ENCODE measurements at regions not wholly inside any gene's neighbourhood (a gene's known extent, or its start where the extent isn't known, plus 50 kb on each side); places are given as distances from the start of the nearest gene placed in this dataset.

DNA sequence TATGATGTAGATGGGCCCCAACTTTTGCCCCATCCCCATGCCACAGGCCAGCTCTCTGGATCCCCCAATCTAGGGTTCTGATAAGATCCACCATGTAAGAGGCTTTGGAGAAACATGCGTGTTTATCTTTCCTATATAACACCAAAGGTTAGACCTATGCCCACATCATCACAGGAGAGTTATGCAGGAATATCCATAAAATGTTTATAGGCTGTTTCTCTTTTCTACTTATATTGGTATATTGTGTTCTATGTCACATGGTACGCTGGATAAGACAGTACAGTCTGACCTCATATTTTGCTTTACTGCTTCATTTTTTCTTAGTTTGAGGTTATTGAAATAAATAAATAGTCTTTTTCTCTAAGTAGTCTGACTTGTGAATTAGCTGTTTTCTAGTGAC is 1013.9 kb upstream of the GYPC start:
- TF ChIP-seq CTCF (IDR thresholded peaks at IDR 0.05), result no peak
- Histone ChIP-seq H3K9me3 (no peaks in the 10 kb centered on the region), H3K4me1 (no peaks in the 10 kb centered on the region), H3K27ac (no peak overlapping the region), H3K27me3 (no peaks in the 10 kb centered on the region), H3K36me3 (no peaks in the 10 kb centered on the region), H3K4me3 (no peak overlapping the region)
- ATAC-seq, result no peak
- intact Hi-C loops (cut with DNase I), result no loop called here
- DNase-seq, result no peak

- Histone ChIP-seq H3K27ac (no peak overlapping the region), H3K27me3 (no peaks in the 10 kb centered on the region), H3K4me1 (no peaks in the 10 kb centered on the region), H3K9me3 (no peaks in the 10 kb centered on the region), H3K36me3 (no peaks in the 10 kb centered on the region), H3K4me3 (no peak overlapping the region)
- no peak for DNase-seq
- intact Hi-C loops (cut with DNase I), result no loop called here
- TF ChIP-seq CTCF (IDR thresholded peaks at IDR 0.05), result no peak
- ATAC-seq, result no peak
These were observed 1012.8 kb upstream of the GYPC start for GRCh38 chr2:125643128-125643527.

DNA sequence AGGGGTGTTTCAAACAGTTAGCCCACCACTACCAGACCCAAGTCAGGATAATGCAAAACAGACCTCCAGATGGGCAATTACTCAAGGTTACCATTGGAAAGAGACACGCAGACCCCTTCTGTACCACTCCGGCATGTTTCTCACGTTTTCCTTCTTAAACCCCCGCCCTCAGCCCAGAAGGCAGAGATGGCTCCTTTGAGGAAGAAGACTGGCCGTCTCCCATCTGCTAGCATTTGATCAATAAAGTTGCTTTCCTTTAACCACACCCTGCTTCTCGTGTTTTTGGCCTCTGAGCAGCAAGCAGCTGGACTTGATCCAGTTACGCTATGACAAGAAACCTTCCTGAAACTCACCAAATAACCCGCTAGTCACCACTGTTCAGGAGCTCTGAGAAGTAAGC is 1012.4 kb upstream of the GYPC start:
- no peaks in the 10 kb centered on the region for H3K4me1 ChIP-seq
- DNase-seq (no peak), ATAC-seq (no peak)
- no peak overlapping the region for H3K27ac ChIP-seq
- TF ChIP-seq CTCF (IDR thresholded peaks at IDR 0.05), result no peak
- no peaks in the 10 kb centered on the region for H3K36me3 ChIP-seq
- H3K9me3 ChIP-seq, result no peaks in the 10 kb centered on the region
- H3K4me3 ChIP-seq, result no peak overlapping the region
- no peaks in the 10 kb centered on the region for H3K27me3 ChIP-seq
- intact Hi-C loops (cut with DNase I), result no loop called here

DNA sequence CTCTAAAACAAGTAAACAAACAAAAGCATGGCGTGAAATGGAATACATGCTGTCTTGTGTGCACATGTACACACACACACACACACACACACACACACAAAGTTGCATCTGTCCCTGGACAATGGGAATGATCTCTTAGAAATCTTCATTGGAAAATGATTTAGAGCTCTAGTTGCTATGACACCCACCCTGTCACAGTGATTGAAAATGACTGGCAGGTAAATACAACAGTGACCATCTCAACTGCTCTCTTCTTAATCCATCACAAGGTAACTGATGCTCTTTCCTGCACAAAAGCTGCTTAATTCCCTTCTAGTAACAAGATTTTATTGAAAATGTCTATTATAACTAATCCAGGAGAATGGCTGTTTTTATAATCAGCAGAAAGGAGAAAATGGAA is 1011.7 kb upstream of the GYPC start:
- Histone ChIP-seq H3K4me1 (no peaks in the 10 kb centered on the region), H3K9me3 (no peaks in the 10 kb centered on the region), H3K4me3 (no peak overlapping the region), H3K27ac (no peak overlapping the region), H3K36me3 (no peaks in the 10 kb centered on the region), H3K27me3 (no peaks in the 10 kb centered on the region)
- no peak for TF ChIP-seq CTCF (IDR thresholded peaks at IDR 0.05)
- no peak for DNase-seq
- no peak for ATAC-seq
- intact Hi-C loops (cut with DNase I), result no loop called here

- TF ChIP-seq CTCF (IDR thresholded peaks at IDR 0.05), result no peak
- no peaks in the 10 kb centered on the region for H3K36me3 ChIP-seq
- H3K4me1 ChIP-seq, result no peaks in the 10 kb centered on the region
- no peak overlapping the region for H3K4me3 ChIP-seq
- H3K9me3 ChIP-seq, result no peaks in the 10 kb centered on the region
- no peak for ATAC-seq
- DNase-seq, result no peak
- H3K27ac ChIP-seq, result no peak overlapping the region
- no peaks in the 10 kb centered on the region for H3K27me3 ChIP-seq
- intact Hi-C loops (cut with DNase I), result no loop called here
These were observed 1003.7 kb upstream of the GYPC start for GRCh38 chr2:125652280-125652679.

GRCh38 chr2:125654226-125654625 is 1001.7 kb upstream of the GYPC start:
- intact Hi-C loops (cut with DNase I), result no loop called here
- H3K36me3 ChIP-seq, result no peaks in the 10 kb centered on the region
- no peak for ATAC-seq
- H3K4me1 ChIP-seq, result no peaks in the 10 kb centered on the region
- no peaks in the 10 kb centered on the region for H3K27me3 ChIP-seq
- TF ChIP-seq CTCF (IDR thresholded peaks at IDR 0.05), result no peak
- no peak overlapping the region for H3K4me3 ChIP-seq
- no peak for DNase-seq
- H3K9me3 ChIP-seq, result no peaks in the 10 kb centered on the region
- no peak overlapping the region for H3K27ac ChIP-seq

All from upper lobe of right lung (tissue), 1 donor.